DND-41 (cell line): ENCODE measurements at regions not wholly inside any gene's neighbourhood (a gene's known extent, or its start where the extent isn't known, plus 50 kb on each side); places are given as distances from the start of the nearest gene placed in this dataset.

Source experiments
- ATAC-seq: fragments of 200-7000 bp; cut with Tn5 transposase; 3 replicates; pipeline ENCODE4 v1.9.1; 2021; ENCODE audit warnings: low read depth; ENCODE audit not compliant: insufficient read depth
- DNase-seq: peaks from one replicate; pipeline ENCODE4 v3.0.0-alpha.2; 2020
- H2AFZ ChIP-seq: 2 replicates; pipeline ENCODE4 v1.6.0; 2012; ENCODE audit warnings: low read depth, low read length
- H3K27ac ChIP-seq: 2 replicates; pipeline ENCODE4 v1.5.1; 2012; ENCODE audit warnings: low read length, inconsistent platforms
- H3K27me3 ChIP-seq: fragments of 200-600 bp; sonication (generic); 2 replicates; pipeline ENCODE4 v1.6.0; 2012; ENCODE audit warnings: low read length, mild to moderate bottlenecking, inconsistent platforms; ENCODE audit not compliant: insufficient read depth, poor library complexity
- H3K36me3 ChIP-seq: 2 replicates; pipeline ENCODE4 v1.5.1; 2012; ENCODE audit warnings: low read length, inconsistent platforms; ENCODE audit not compliant: insufficient read depth
- H3K4me1 ChIP-seq: 2 replicates; pipeline ENCODE4 v1.5.1; 2012; ENCODE audit warnings: mild to moderate bottlenecking, low read length; ENCODE audit not compliant: insufficient read depth
- H3K4me2 ChIP-seq: 2 replicates; pipeline ENCODE4 v1.6.0; 2012; ENCODE audit warnings: mild to moderate bottlenecking, moderate library complexity, low read length, inconsistent platforms; ENCODE audit not compliant: insufficient read depth
- H3K4me3 ChIP-seq, 2 experiments: fragments of 200-600 bp in 1 of 2; shearing (Covaris generic) in 1 of 2; 2 replicates each; pipeline ENCODE4 v1.5.1; 2012 to 2016; ENCODE audit warnings: inconsistent platforms in 2 of 2, low read length in 2 of 2, mild to moderate bottlenecking in 2 of 2, low read depth in 1 of 2, moderate library complexity in 1 of 2
- H3K79me2 ChIP-seq: 2 replicates; pipeline ENCODE4 v1.6.0; 2012; ENCODE audit warnings: low read length, inconsistent platforms; ENCODE audit not compliant: insufficient read depth
- H3K9ac ChIP-seq: 2 replicates; pipeline ENCODE4 v1.6.0; 2012; ENCODE audit warnings: low read depth, mild to moderate bottlenecking, inconsistent platforms, low read length, moderate library complexity
- H3K9me3 ChIP-seq: 2 replicates; pipeline ENCODE4 v1.5.1; 2012; ENCODE audit warnings: low read length, moderate library complexity, mild to moderate bottlenecking, inconsistent platforms; ENCODE audit not compliant: insufficient read depth, severe bottlenecking
- H4K20me1 ChIP-seq: 2 replicates; pipeline ENCODE4 v1.6.0; 2012; ENCODE audit warnings: low read length; ENCODE audit not compliant: insufficient read depth
- EZH2 ChIP-seq: IDR thresholded peaks from 3 replicates; pipeline ENCODE4 v1.6.1; 2012; ENCODE audit warnings: borderline replicate concordance, low read depth, mild to moderate bottlenecking, moderate library complexity, low read length, inconsistent platforms; ENCODE audit not compliant: severe bottlenecking
- TF ChIP-seq, protein P1 (sequence below): IDR thresholded peaks from 2 replicates; pipeline ENCODE4 v1.5.1; 2012; ENCODE audit warnings: borderline replicate concordance, low read length, moderate library complexity, mild to moderate bottlenecking; ENCODE audit not compliant: poor library complexity, severe bottlenecking; ENCODE audit errors: extremely low read depth

DNA sequence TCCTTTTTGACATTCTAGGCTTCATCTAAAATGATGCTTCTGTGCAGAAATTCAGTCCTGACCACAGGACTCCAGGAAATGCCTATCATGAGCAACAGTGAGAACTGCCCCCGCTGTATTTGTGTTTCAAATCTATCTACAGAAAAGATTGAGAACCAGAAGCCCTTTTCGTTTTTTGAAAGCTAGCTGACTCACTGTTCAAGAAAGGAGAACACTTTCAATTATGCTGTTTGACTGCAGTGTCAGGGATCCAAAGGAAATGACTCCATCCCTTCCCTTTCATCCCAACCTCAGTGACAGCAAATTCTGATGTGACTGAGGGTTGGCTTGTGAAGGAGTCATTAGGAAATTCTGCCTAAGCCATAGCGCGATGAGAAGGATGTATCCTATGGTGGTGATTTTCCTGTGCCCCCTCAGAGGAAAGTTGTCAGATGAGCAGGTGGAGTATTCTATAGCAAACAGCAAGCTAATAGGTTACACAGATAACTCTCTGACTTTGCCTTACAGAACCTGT, 622.3 kb downstream of the TMEM114 start:
- H3K9me3 ChIP-seq = no peaks in the 10 kb centered on the region

DNA sequence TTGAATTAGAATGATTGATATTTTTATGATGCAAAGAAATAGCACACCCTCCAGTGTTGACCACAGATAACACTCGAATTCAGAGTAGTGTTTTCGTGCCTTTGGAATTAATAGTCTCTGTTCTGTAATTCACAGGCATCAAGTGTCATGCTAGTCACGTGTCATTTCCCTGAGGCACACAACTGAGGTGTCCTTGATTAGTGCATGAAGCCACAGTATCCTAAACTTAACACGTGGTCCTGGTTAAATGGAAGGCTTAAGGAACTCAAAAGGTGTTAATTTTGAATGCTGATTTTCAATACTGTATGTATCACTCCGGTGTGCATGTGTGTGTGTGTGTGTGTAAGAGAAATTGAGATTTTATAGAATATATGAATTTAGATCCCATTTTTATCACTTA, 625.6 kb downstream of the TMEM114 start:
- Histone ChIP-seq H3K4me3 (no peak overlapping the region), H2AFZ (no peak overlapping the region), H3K79me2 (no peaks in the 10 kb centered on the region), H3K9me3 (no peaks in the 10 kb centered on the region), H4K20me1 (no peaks in the 10 kb centered on the region), H3K4me2 (no peak overlapping the region), H3K27me3 (no peaks in the 10 kb centered on the region), H3K27ac (no peak overlapping the region), H3K9ac (no peak overlapping the region), H3K36me3 (no peaks in the 10 kb centered on the region), H3K4me1 (no peaks in the 10 kb centered on the region)
- DNase-seq (no peak), ATAC-seq (no peak)
- TF ChIP-seq EZH2 = no peak
- TF ChIP-seq, protein P1, sequence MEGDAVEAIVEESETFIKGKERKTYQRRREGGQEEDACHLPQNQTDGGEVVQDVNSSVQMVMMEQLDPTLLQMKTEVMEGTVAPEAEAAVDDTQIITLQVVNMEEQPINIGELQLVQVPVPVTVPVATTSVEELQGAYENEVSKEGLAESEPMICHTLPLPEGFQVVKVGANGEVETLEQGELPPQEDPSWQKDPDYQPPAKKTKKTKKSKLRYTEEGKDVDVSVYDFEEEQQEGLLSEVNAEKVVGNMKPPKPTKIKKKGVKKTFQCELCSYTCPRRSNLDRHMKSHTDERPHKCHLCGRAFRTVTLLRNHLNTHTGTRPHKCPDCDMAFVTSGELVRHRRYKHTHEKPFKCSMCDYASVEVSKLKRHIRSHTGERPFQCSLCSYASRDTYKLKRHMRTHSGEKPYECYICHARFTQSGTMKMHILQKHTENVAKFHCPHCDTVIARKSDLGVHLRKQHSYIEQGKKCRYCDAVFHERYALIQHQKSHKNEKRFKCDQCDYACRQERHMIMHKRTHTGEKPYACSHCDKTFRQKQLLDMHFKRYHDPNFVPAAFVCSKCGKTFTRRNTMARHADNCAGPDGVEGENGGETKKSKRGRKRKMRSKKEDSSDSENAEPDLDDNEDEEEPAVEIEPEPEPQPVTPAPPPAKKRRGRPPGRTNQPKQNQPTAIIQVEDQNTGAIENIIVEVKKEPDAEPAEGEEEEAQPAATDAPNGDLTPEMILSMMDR = no peak

More for the DNA sequence above, 622.3 kb downstream of the TMEM114 start:
- no peaks in the 10 kb centered on the region for H3K79me2 ChIP-seq
- H2AFZ ChIP-seq = no peak overlapping the region
- H4K20me1 ChIP-seq = no peaks in the 10 kb centered on the region
- no peak overlapping the region for H3K9ac ChIP-seq
- H3K4me2 ChIP-seq = no peak overlapping the region
- TF ChIP-seq, protein P1 = no peak
- no peak for TF ChIP-seq EZH2
- H3K4me3 ChIP-seq = no peak overlapping the region
- no peak for DNase-seq
- H3K4me1 ChIP-seq = no peaks in the 10 kb centered on the region
- H3K27ac ChIP-seq = no peak overlapping the region
- no peaks in the 10 kb centered on the region for H3K36me3 ChIP-seq
- no peaks in the 10 kb centered on the region for H3K27me3 ChIP-seq
- no peak for ATAC-seq

DNA sequence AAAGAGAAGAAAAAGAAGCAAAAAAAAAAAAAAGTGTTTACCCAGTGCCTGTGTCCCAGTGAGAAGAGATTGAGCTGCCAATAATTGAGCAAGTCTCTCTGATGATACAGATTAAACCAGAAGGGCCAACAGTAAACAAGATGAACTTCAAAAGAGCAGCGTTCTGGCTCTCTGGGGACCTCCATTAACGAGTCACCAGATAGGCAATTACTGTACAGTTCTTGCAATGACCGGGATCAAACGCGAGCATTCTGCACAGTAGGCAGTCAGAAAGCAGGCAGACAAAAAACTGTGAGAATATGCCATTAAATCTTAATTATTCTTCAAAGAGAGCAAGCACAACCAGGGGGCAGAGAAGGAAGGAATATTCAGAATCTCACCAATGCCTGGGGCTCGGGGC, 626.1 kb downstream of the TMEM114 start:
- Histone ChIP-seq H3K4me2 (no peak overlapping the region), H3K27ac (no peak overlapping the region), H2AFZ (no peak overlapping the region), H3K9ac (no peak overlapping the region), H3K36me3 (no peaks in the 10 kb centered on the region), H3K27me3 (no peaks in the 10 kb centered on the region), H3K4me3 (no peak overlapping the region), H3K9me3 (no peaks in the 10 kb centered on the region), H3K4me1 (no peaks in the 10 kb centered on the region), H3K79me2 (no peaks in the 10 kb centered on the region), H4K20me1 (no peaks in the 10 kb centered on the region)
- ATAC-seq (no peak), DNase-seq (no peak)
- TF ChIP-seq, protein P1 = no peak
- TF ChIP-seq EZH2 = no peak
